Panc1 (cell line): ENCODE measurements at regions not wholly inside any gene's neighbourhood (a gene's known extent, or its start where the extent isn't known, plus 50 kb on each side); places are given as distances from the start of the nearest gene placed in this dataset.
"Not testable (repeated sequence)": the region's sequence is repeated elsewhere in the genome, so short reads cannot be mapped to it uniquely, and the experiment has no call there.

Source experiments
- ATAC-seq: fragments of 200-7000 bp; cut with Tn5 transposase; 2 replicates; pipeline ENCODE4 v1.9.1; 2020; ENCODE audit warnings: mild to moderate bottlenecking, moderate library complexity
- BruUV-seq: library from RNA; stranded (reverse); fragments of 400-500 nt; replicated peaks from 2 replicates; lab custom pipeline; 2021; lab: Mats Ljungman, UMichigan
- CTCF ChIA-PET: fragments of 300-600 bp; sonication (Branson Sonifier 250); formaldehyde crosslinking; loops from one replicate; lab custom pipeline; 2022; ENCODE audit warnings: antibody characterized with exemption; lab: Charles Lee
- POLR2A ChIA-PET: fragments of 300-600 bp; sonication (Branson Sonifier 250); formaldehyde crosslinking; loops from one replicate; lab custom pipeline; 2022; ENCODE audit warnings: antibody characterized with exemption; lab: Charles Lee
- DNase-seq: peaks from one replicate; pipeline ENCODE4 v3.0.0-alpha.2; 2010; ENCODE audit warnings: low read depth, low spot score
- H3K27ac ChIP-seq: 2 replicates; pipeline ENCODE4 v1.5.1; 2011; ENCODE audit warnings: mild to moderate bottlenecking, low read length, inconsistent platforms
- H3K27me3 ChIP-seq: fragments of 200-500 bp; sonication (Bioruptor generic); 2 replicates; pipeline ENCODE4 v1.6.0; 2014; ENCODE audit warnings: low read length, inconsistent platforms; ENCODE audit not compliant: control insufficient read depth, insufficient read depth
- H3K36me3 ChIP-seq: fragments of 200-500 bp; sonication (Bioruptor generic); 2 replicates; pipeline ENCODE4 v1.5.1; 2014; ENCODE audit warnings: inconsistent platforms, mild to moderate bottlenecking, low read length, moderate library complexity; ENCODE audit not compliant: control insufficient read depth, insufficient read depth
- H3K4me1 ChIP-seq: 2 replicates; pipeline ENCODE4 v1.5.1; 2011; ENCODE audit warnings: inconsistent platforms, mild to moderate bottlenecking, low read length, moderate library complexity; ENCODE audit not compliant: control insufficient read depth, insufficient read depth
- H3K4me3 ChIP-seq, 2 experiments: 2 replicates each; pipeline ENCODE4 v1.5.1; 2011 to 2012; ENCODE audit warnings: low read depth in 2 of 2, low read length in 2 of 2, mild to moderate bottlenecking in 2 of 2, inconsistent platforms in 1 of 2, moderate library complexity in 1 of 2
- H3K9me3 ChIP-seq: fragments of 200-500 bp; sonication (Bioruptor generic); 2 replicates; pipeline ENCODE4 v1.5.1; 2014; ENCODE audit warnings: low read depth, mild to moderate bottlenecking, inconsistent platforms, low read length, moderate library complexity; ENCODE audit not compliant: control insufficient read depth, insufficient read depth
- CTCF ChIP-seq: fragments of 450-650 bp; IDR thresholded peaks from 2 replicates; pipeline ENCODE4 v1.5.1; 2017; ENCODE audit warnings: mild to moderate bottlenecking
- POLR2AphosphoS5 ChIP-seq: IDR thresholded peaks from 2 replicates; pipeline ENCODE4 v1.6.1; 2012; ENCODE audit warnings: mild to moderate bottlenecking, low read depth, low read length, moderate library complexity
- REST ChIP-seq, 2 experiments: IDR thresholded peaks; 2 replicates each; pipeline ENCODE4 v1.6.1; 2011 to 2012; ENCODE audit warnings: low read depth in 2 of 2, control low read depth in 1 of 2, low read length in 1 of 2, mild to moderate bottlenecking in 1 of 2, moderate library complexity in 1 of 2; ENCODE audit not compliant: insufficient read depth in 1 of 2
- SIN3A ChIP-seq: IDR thresholded peaks from 2 replicates; pipeline ENCODE4 v1.6.1; 2012; ENCODE audit warnings: low read depth, mild to moderate bottlenecking, low read length, moderate library complexity, borderline replicate concordance; ENCODE audit not compliant: insufficient read depth
- TCF7L2 ChIP-seq: IDR thresholded peaks from 2 replicates; pipeline ENCODE4 v1.6.1; 2011; ENCODE audit warnings: mild to moderate bottlenecking, low read depth, low read length, inconsistent platforms
- in situ Hi-C: cut with HindIII; loops from 2 replicates; pipeline ENCODE4 v1.10.0; 2016; ENCODE audit warnings: low sequenced_read_pairs, low pct_unique_long_range_greater_than_20kb
- intact Hi-C: fragments of 100-400 bp; cut with micrococcal nuclease; formaldehyde crosslinking; loops from one replicate; pipeline ENCODE4 v1.10.0; 2022; ENCODE audit not compliant: unreplicated experiment

GRCh38 chrX:77276742-77277141 lies 170.4 kb upstream of the FGF16 start:
- ChIA-PET CTCF (no interaction called here), POLR2A (no interaction called here)
- Histone ChIP-seq H3K9me3 (0 out of 2 replicates have a peak, but pooled peaks cover 2% of the 10 kb centered on the region), H3K36me3 (no peaks in the 10 kb centered on the region), H3K27me3 (no peaks in the 10 kb centered on the region), H3K4me3 (no peak overlapping the region), H3K27ac (no peak overlapping the region), H3K4me1 (no peaks in the 10 kb centered on the region)
- intact Hi-C loops (no loop called here), in situ Hi-C loops (no loop called here)
- ATAC-seq, result no peak
- TF ChIP-seq REST (IDR thresholded peaks at IDR 0.05; ENCODE audit: insufficient read depth in 1 of 2, low read depth in 2 of 2, low read length in 1 of 2) (no peak), CTCF (peak; percentile 15; the same call in 1 of the 2 replicates)
- no peak for DNase-seq
- BruUV-seq, result no TSS peak

GRCh38 chrX:77277911-77278310 lies 169.3 kb upstream of the FGF16 start:
- ChIA-PET CTCF (no interaction called here), POLR2A (no interaction called here)
- H3K27me3 ChIP-seq, result no peaks in the 10 kb centered on the region
- no peak overlapping the region for H3K27ac ChIP-seq
- 0 out of 2 replicates have a peak, but pooled peaks cover 2% of the 10 kb centered on the region for H3K9me3 ChIP-seq
- H3K4me1 ChIP-seq, result no peaks in the 10 kb centered on the region
- intact Hi-C loops (no loop called here), in situ Hi-C loops (no loop called here)
- H3K36me3 ChIP-seq, result no peaks in the 10 kb centered on the region
- ATAC-seq, result no peak
- no TSS peak for BruUV-seq
- TF ChIP-seq SIN3A, result no peak
- no peak for TF ChIP-seq TCF7L2
- no peak for TF ChIP-seq REST (IDR thresholded peaks at IDR 0.05; ENCODE audit: insufficient read depth in 1 of 2, low read depth in 2 of 2, low read length in 1 of 2)
- no peak for TF ChIP-seq POLR2AphosphoS5
- no peak for DNase-seq
- no peak overlapping the region for H3K4me3 ChIP-seq

- CTCF ChIA-PET, H3K27me3 ChIP-seq, H3K4me3 ChIP-seq, ATAC-seq, BruUV-seq, H3K27ac ChIP-seq, H3K36me3 ChIP-seq, H3K4me1 ChIP-seq, intact Hi-C loops, H3K9me3 ChIP-seq, DNase-seq, POLR2A ChIA-PET, in situ Hi-C loops: not testable (repeated sequence)
Measured at GRCh38 chrX:77279373-77279772, 167.8 kb upstream of the FGF16 start.
